Left cardiac atrium (tissue), 4 donors: ENCODE measurements at regions not wholly inside any gene's neighbourhood (a gene's known extent, or its start where the extent isn't known, plus 50 kb on each side); places are given as distances from the start of the nearest gene placed in this dataset.

ENCODE experiments used
- ATAC-seq, 2 donors: fragments of 200-7000 bp; cut with Tn5 transposase; one replicate each; pipeline ENCODE4 v1.9.1; 2020; ENCODE audit warnings: mild to moderate bottlenecking in 2 of 2, moderate library complexity in 2 of 2
- DNase-seq: peaks from one replicate; pipeline ENCODE4 v3.0.0-alpha.2; 2020
- intact Hi-C, 2 donors: fragments of 100-400 bp; cut with DNase I; formaldehyde crosslinking; loops; one replicate each; pipeline versions ENCODE4 v1.14.1 to v1.15.1; 2022 to 2023
- donor health status: DM: no; HTN: yes; CAD: no.
- donor health status: DM: no; HTN: yes; CAD: no; lungs with severe emphysema.
- donor health status: DM: yes; HTN: yes; CAD: no.
- donor health status: Dilated cardiomyopathy.

GRCh38 chr16:62585041-62585545 is 548.9 kb upstream of the CDH8 start:
- no peak for ATAC-seq
- DNase-seq, result no peak
- intact Hi-C loops, result no loop called here

- no peak for ATAC-seq
- no peak for DNase-seq
- intact Hi-C loops, result no loop called here
Observed at GRCh38 chr16:62583414-62583813, 547.2 kb upstream of the CDH8 start.

- DNase-seq, result no peak
- intact Hi-C loops, result no loop called here
- ATAC-seq, result no peak
Observed at GRCh38 chr16:62573466-62573865, 537.2 kb upstream of the CDH8 start.

- ATAC-seq (no peak), DNase-seq (no peak)
- intact Hi-C loops, result no loop called here
Observed at GRCh38 chr16:62568926-62569325, 532.7 kb upstream of the CDH8 start.

GRCh38 chr16:62565706-62566105 is 529.5 kb upstream of the CDH8 start:
- ATAC-seq (no peak), DNase-seq (no peak)
- intact Hi-C loops, result no loop called here

- intact Hi-C loops, result no loop called here
- no peak for DNase-seq
- ATAC-seq, result no peak
Observed at GRCh38 chr16:62564291-62564690, 528.1 kb upstream of the CDH8 start.

- intact Hi-C loops, result no loop called here
- no peak for ATAC-seq
- DNase-seq, result no peak
Observed at GRCh38 chr16:62562121-62562520, 525.9 kb upstream of the CDH8 start.

- intact Hi-C loops, result no loop called here
- ATAC-seq (no peak), DNase-seq (no peak)
Observed at GRCh38 chr16:62549875-62550274, 513.6 kb upstream of the CDH8 start.

- no peak for ATAC-seq
- DNase-seq, result no peak
- intact Hi-C loops, result no loop called here
Observed at GRCh38 chr16:62548095-62548494, 511.9 kb upstream of the CDH8 start.

GRCh38 chr16:62546701-62547100 is 510.5 kb upstream of the CDH8 start:
- ATAC-seq, result no peak
- intact Hi-C loops, result no loop called here
- DNase-seq, result no peak

GRCh38 chr16:62545039-62545438 is 508.8 kb upstream of the CDH8 start:
- ATAC-seq (no peak), DNase-seq (no peak)
- intact Hi-C loops, result no loop called here

GRCh38 chr16:62543516-62543915 is 507.3 kb upstream of the CDH8 start:
- intact Hi-C loops, result no loop called here
- no peak for DNase-seq
- no peak for ATAC-seq

GRCh38 chr16:62539657-62540056 is 503.4 kb upstream of the CDH8 start:
- intact Hi-C loops, result no loop called here
- ATAC-seq (no peak), DNase-seq (no peak)

GRCh38 chr16:62530426-62530825 is 494.2 kb upstream of the CDH8 start:
- intact Hi-C loops, result no loop called here
- DNase-seq, result no peak
- ATAC-seq, result no peak

GRCh38 chr16:62516001-62516400 is 479.8 kb upstream of the CDH8 start:
- intact Hi-C loops, result no loop called here
- DNase-seq, result no peak
- no peak for ATAC-seq

GRCh38 chr16:62503073-62503472 is 466.8 kb upstream of the CDH8 start:
- no peak for DNase-seq
- intact Hi-C loops, result no loop called here
- ATAC-seq, result no peak

- intact Hi-C loops, result no loop called here
- DNase-seq, result no peak
- ATAC-seq, result no peak
Observed at GRCh38 chr16:62478903-62479458, 442.7 kb upstream of the CDH8 start.

- intact Hi-C loops, result no loop called here
- ATAC-seq (no peak), DNase-seq (no peak)
Observed at GRCh38 chr16:62477796-62478195, 441.6 kb upstream of the CDH8 start.

GRCh38 chr16:62475573-62475972 is 439.3 kb upstream of the CDH8 start:
- DNase-seq (no peak), ATAC-seq (no peak)
- intact Hi-C loops, result no loop called here

GRCh38 chr16:62462971-62463370 is 426.7 kb upstream of the CDH8 start:
- intact Hi-C loops, result no loop called here
- ATAC-seq, result no peak
- DNase-seq, result no peak

- intact Hi-C loops, result no loop called here
- no peak for ATAC-seq
- no peak for DNase-seq
Observed at GRCh38 chr16:62450291-62450690, 414.1 kb upstream of the CDH8 start.

GRCh38 chr16:62445909-62446308 is 409.7 kb upstream of the CDH8 start:
- no peak for DNase-seq
- intact Hi-C loops, result no loop called here
- no peak for ATAC-seq
